T47D (cell line): ENCODE measurements at regions not wholly inside any gene's neighbourhood (a gene's known extent, or its start where the extent isn't known, plus 50 kb on each side); places are given as distances from the start of the nearest gene placed in this dataset.

Experiments
- DNase-seq, 2 experiments: peaks; one replicate each; pipeline versions ENCODE4 v3.0.0 to v3.0.0-alpha.2; 2011 to 2012; ENCODE audit warnings: low read depth in 1 of 2, low spot score in 1 of 2
- JUND ChIP-seq: IDR thresholded peaks from 2 replicates; pipeline ENCODE4 v1.6.1; 2012; ENCODE audit warnings: low read depth
- in situ Hi-C: cut with HindIII; loops from 2 replicates; pipeline ENCODE4 v1.10.0; 2016; ENCODE audit warnings: low sequenced_read_pairs, low pct_unique_long_range_greater_than_20kb

GRCh38 chr20:57871237-57871632, 161.4 kb upstream of the PMEPA1 start:
- no peak for DNase-seq
- TF ChIP-seq JUND, result no peak
- in situ Hi-C loops, result no loop called here

- no peak for TF ChIP-seq JUND
- no peak for DNase-seq
- in situ Hi-C loops, result no loop called here
These were observed 160.9 kb upstream of the PMEPA1 start for GRCh38 chr20:57870597-57871236.

GRCh38 chr20:57869951-57870315, 160.1 kb upstream of the PMEPA1 start:
- TF ChIP-seq JUND, result no peak
- in situ Hi-C loops, result no loop called here
- DNase-seq, result no peak

- in situ Hi-C loops, result no loop called here
- TF ChIP-seq JUND, result no peak
- DNase-seq, result no peak
These were observed 159.6 kb upstream of the PMEPA1 start for GRCh38 chr20:57869291-57869950.

- in situ Hi-C loops, result no loop called here
- no peak for DNase-seq
- no peak for TF ChIP-seq JUND
These were observed 158.5 kb upstream of the PMEPA1 start for GRCh38 chr20:57868310-57868709.

GRCh38 chr20:57867807-57868206, 158.0 kb upstream of the PMEPA1 start:
- TF ChIP-seq JUND, result no peak
- in situ Hi-C loops, result no loop called here
- no peak for DNase-seq

GRCh38 chr20:57867181-57867803, 157.5 kb upstream of the PMEPA1 start:
- no peak for DNase-seq
- no peak for TF ChIP-seq JUND
- in situ Hi-C loops, result no loop called here

GRCh38 chr20:57866250-57867106, 156.7 kb upstream of the PMEPA1 start:
- TF ChIP-seq JUND, result no peak
- no peak for DNase-seq

GRCh38 chr20:57865266-57865665, 155.5 kb upstream of the PMEPA1 start:
- in situ Hi-C loops, result no loop called here
- TF ChIP-seq JUND, result no peak
- DNase-seq, result no peak

More at GRCh38 chr20:57866250-57867106, 156.7 kb upstream of the PMEPA1 start:
- in situ Hi-C loops, result no loop called here

- in situ Hi-C loops, result no loop called here
- no peak for DNase-seq
- no peak for TF ChIP-seq JUND
These were observed 150.8 kb upstream of the PMEPA1 start for GRCh38 chr20:57860576-57860975.

- in situ Hi-C loops, result no loop called here
- DNase-seq, result no peak
- TF ChIP-seq JUND, result no peak
These were observed 148.2 kb upstream of the PMEPA1 start for GRCh38 chr20:57857969-57858368.

- no peak for DNase-seq
- no peak for TF ChIP-seq JUND
- in situ Hi-C loops, result no loop called here
These were observed 147.3 kb upstream of the PMEPA1 start for GRCh38 chr20:57857118-57857517.

GRCh38 chr20:57856658-57857057, 146.8 kb upstream of the PMEPA1 start:
- in situ Hi-C loops, result no loop called here
- no peak for TF ChIP-seq JUND
- DNase-seq, result no peak
